Psoas muscle (tissue), 7 donors: ENCODE measurements at regions not wholly inside any gene's neighbourhood (a gene's known extent, or its start where the extent isn't known, plus 50 kb on each side); places are given as distances from the start of the nearest gene placed in this dataset.
A peak's percentile ranks its signal among the peaks of the same experiment; 100 is the strongest.
"Not testable (repeated sequence)": the region's sequence is repeated elsewhere in the genome, so short reads cannot be mapped to it uniquely, and the experiment has no call there.

Experiments
- ATAC-seq, 4 donors: fragments of 200-7000 bp; cut with Tn5 transposase; one replicate each; pipeline ENCODE4 v1.9.1; 2020; ENCODE audit warnings: moderate library complexity in 3 of 4, mild to moderate bottlenecking in 2 of 4
- DNase-seq, 2 donors: peaks; one replicate each; pipeline ENCODE4 v3.0.0-alpha.2; 2020
- H3K27ac ChIP-seq: fragments of 200-600 bp; one replicate; pipeline ENCODE4 v1.8.0; 2022
- H3K27me3 ChIP-seq, 3 donors: fragments of 200-600 bp in 1 of 3; one replicate each; pipeline versions ENCODE4 v1.6.1 to v1.8.0; 2013 to 2022; ENCODE audit warnings: low read length in 2 of 3, mild to moderate bottlenecking in 2 of 3, moderate library complexity in 1 of 3; ENCODE audit not compliant: insufficient read depth in 3 of 3
- H3K36me3 ChIP-seq, 2 donors: fragments of 200-600 bp in 1 of 2; one replicate each; pipeline versions ENCODE4 v1.6.1 to v1.8.0; 2013 to 2022; ENCODE audit warnings: low read depth in 1 of 2, mild to moderate bottlenecking in 1 of 2, moderate library complexity in 1 of 2; ENCODE audit not compliant: insufficient read depth in 1 of 2
- H3K4me1 ChIP-seq: fragments of 200-600 bp; one replicate; pipeline ENCODE4 v1.8.0; 2022
- H3K4me3 ChIP-seq: fragments of 200-600 bp; one replicate; pipeline ENCODE4 v1.8.0; 2022; ENCODE audit warnings: mild to moderate bottlenecking
- H3K9me3 ChIP-seq: fragments of 200-600 bp; one replicate; pipeline ENCODE4 v1.8.0; 2022
- CTCF ChIP-seq: fragments of 200-600 bp; IDR thresholded peaks from one replicate; pipeline ENCODE4 v1.8.0; 2022; ENCODE audit warnings: antibody characterized with exemption
- WGBS, 3 donors: extraction: QIAGEN DNeasy Blood & Tissue Kit; methylation state at CpG; one replicate each; pipeline versions ENCODE4 v1.1.6 to v1.1.7; 2013; 5-methylcytosine and 5-hydroxymethylcytosine counted together
- intact Hi-C, 2 donors: fragments of 100-400 bp; cut with DNase I; formaldehyde crosslinking; loops; one replicate each; pipeline versions ENCODE4 v1.11.0 to v1.14.2; 2022
- donor health status: healthy with polysubstance abuse.
- donor health status: DM: no; HTN: no; CAD: no; lungs with moderate emphysema.
- donor health status: Bipolar disorder and iron deficiency.
- donor health status: healthy.
- donor health status: DM: yes; HTN: yes; CAD: no.
- donor health status: DM: no; HTN: no; CAD: no.
- donor health status: DM: yes; HTN: yes; CAD: no.

GRCh38 chr2:12457831-12458230 lies 258.9 kb upstream of the TRIB2 start:
- DNase-seq (no peak), ATAC-seq (no peak)
- peak overlapping the region; percentile 62 for H3K27ac ChIP-seq
- no peak overlapping the region for H3K4me3 ChIP-seq
- no peaks in the 10 kb centered on the region for H3K9me3 ChIP-seq
- 46 to 63% (median 54%) methylated on average over 3 of the region's 3 CpGs for WGBS, 3 donors
- H3K36me3 ChIP-seq: no peaks in the 10 kb centered on the region
- intact Hi-C loops: no loop called here
- TF ChIP-seq CTCF: no peak
- H3K27me3 ChIP-seq: no peaks in the 10 kb centered on the region
- peaks cover 9% of the 10 kb centered on the region for H3K4me1 ChIP-seq

DNA sequence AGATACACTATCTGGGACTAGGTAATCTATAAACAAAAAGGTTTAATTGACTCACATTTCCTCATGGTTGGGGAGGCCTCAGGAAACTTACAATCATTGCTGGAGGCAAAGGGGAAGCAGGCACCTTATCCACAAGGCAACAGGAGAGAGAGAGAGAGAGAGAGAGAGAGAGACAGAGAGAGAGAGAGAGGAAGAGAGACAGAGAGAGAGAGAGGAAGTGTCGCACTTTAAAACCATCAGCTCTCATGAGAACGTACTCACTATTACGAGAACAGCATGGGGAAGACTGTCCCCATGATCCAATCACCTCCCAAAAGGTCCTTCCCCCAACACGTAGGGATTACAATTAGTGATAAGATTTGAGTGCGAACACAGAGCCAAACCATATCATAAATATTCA lies 253.5 kb upstream of the TRIB2 start:
- H3K36me3 ChIP-seq: no peaks in the 10 kb centered on the region
- DNase-seq (no peak), ATAC-seq (no peak)
- no peak overlapping the region for H3K27ac ChIP-seq
- H3K4me3 ChIP-seq: no peak overlapping the region
- H3K9me3 ChIP-seq: no peaks in the 10 kb centered on the region
- 67 to 75% (median 71%) methylated on average over 5 of the region's 5 CpGs for WGBS, 3 donors
- TF ChIP-seq CTCF: no peak
- intact Hi-C loops: no loop called here
- H3K27me3 ChIP-seq: no peaks in the 10 kb centered on the region
- H3K4me1 ChIP-seq: no peaks in the 10 kb centered on the region

- H3K4me1 ChIP-seq: no peaks in the 10 kb centered on the region
- no peak overlapping the region for H3K4me3 ChIP-seq
- ATAC-seq (no peak), DNase-seq (no peak)
- H3K36me3 ChIP-seq: no peaks in the 10 kb centered on the region
- WGBS, 3 donors: 60 to 81% (median 74%) methylated on average over 5 of the region's 5 CpGs
- H3K9me3 ChIP-seq: no peaks in the 10 kb centered on the region
- TF ChIP-seq CTCF: no peak
- intact Hi-C loops: no loop called here
- no peaks in the 10 kb centered on the region for H3K27me3 ChIP-seq
- H3K27ac ChIP-seq: no peak overlapping the region
Observed at GRCh38 chr2:12465631-12466135, 251.1 kb upstream of the TRIB2 start.

GRCh38 chr2:12467303-12467702 lies 249.4 kb upstream of the TRIB2 start:
- H3K4me1 ChIP-seq: no peaks in the 10 kb centered on the region
- H3K27me3 ChIP-seq: no peaks in the 10 kb centered on the region
- intact Hi-C loops: no loop called here
- no peak for DNase-seq
- TF ChIP-seq CTCF: no peak
- ATAC-seq: no peak
- 93 to 95% (median 94%) methylated on average over 4 of the region's 4 CpGs for WGBS, 3 donors
- H3K36me3 ChIP-seq: no peaks in the 10 kb centered on the region
- no peak overlapping the region for H3K4me3 ChIP-seq
- no peak overlapping the region for H3K27ac ChIP-seq
- H3K9me3 ChIP-seq: no peaks in the 10 kb centered on the region

DNA sequence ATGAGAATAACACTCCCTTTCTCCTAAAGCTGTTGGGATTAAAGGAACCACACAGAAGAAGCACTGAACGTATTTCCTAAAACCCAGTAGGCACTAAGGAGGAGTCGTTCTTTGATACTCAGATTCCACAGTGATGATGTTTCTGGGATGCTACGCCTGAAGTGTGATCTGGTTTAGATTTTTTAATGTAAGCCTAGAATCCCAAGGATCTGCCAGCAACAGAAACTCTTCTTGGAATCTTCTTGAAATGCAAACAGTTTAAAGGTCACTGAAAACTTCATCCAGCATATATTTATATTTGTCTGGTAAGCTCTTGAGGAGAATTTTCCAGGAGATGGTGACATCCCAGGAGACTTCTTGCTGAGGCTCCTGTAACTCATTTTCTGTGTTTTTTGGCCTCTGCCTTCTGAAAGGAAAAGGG lies 247.6 kb upstream of the TRIB2 start:
- no peaks in the 10 kb centered on the region for H3K9me3 ChIP-seq
- no peaks in the 10 kb centered on the region for H3K4me1 ChIP-seq
- TF ChIP-seq CTCF: no peak
- WGBS, 3 donors: 60 to 63% (median 61%) methylated on average over 3 of the region's 3 CpGs
- H3K4me3 ChIP-seq: no peak overlapping the region
- H3K27ac ChIP-seq: no peak overlapping the region
- intact Hi-C loops: no loop called here
- no peaks in the 10 kb centered on the region for H3K36me3 ChIP-seq
- no peak for ATAC-seq
- no peaks in the 10 kb centered on the region for H3K27me3 ChIP-seq
- no peak for DNase-seq

- H3K9me3 ChIP-seq, intact Hi-C loops, DNase-seq: not testable (repeated sequence)
Observed at GRCh38 chr2:12472265-12472664, 244.5 kb upstream of the TRIB2 start.

More at GRCh38 chr2:12472265-12472664, 244.5 kb upstream of the TRIB2 start:
- not testable (repeated sequence) for ATAC-seq, H3K4me1 ChIP-seq, H3K36me3 ChIP-seq, H3K27ac ChIP-seq, H3K4me3 ChIP-seq, H3K27me3 ChIP-seq
